Loucy (cell line): ENCODE measurements at regions not wholly inside any gene's neighbourhood (a gene's known extent, or its start where the extent isn't known, plus 50 kb on each side); places are given as distances from the start of the nearest gene placed in this dataset.

Experiments used
- H2AFZ ChIP-seq: fragments of 200-600 bp; sonication (generic); 2 replicates; pipeline ENCODE4 v1.6.0; 2016; ENCODE audit warnings: antibody characterized with exemption, mild to moderate bottlenecking, low read length, moderate library complexity
- H3F3A ChIP-seq: fragments of 200-600 bp; 2 replicates; pipeline ENCODE4 v1.6.0; 2016; ENCODE audit warnings: antibody characterized with exemption, low read depth, mild to moderate bottlenecking
- H3K27me3 ChIP-seq: fragments of 200-600 bp; sonication (generic); 2 replicates; pipeline ENCODE4 v1.6.1; 2014; ENCODE audit warnings: low read length, mild to moderate bottlenecking; ENCODE audit not compliant: insufficient read depth, poor library complexity, severe bottlenecking
- H3K36me3 ChIP-seq: fragments of 200-600 bp; sonication (generic); 2 replicates; pipeline ENCODE4 v1.6.1; 2016; ENCODE audit warnings: low read length; ENCODE audit not compliant: insufficient read depth
- H3K4me1 ChIP-seq: fragments of 200-600 bp; sonication (generic); 2 replicates; pipeline ENCODE4 v1.5.1; 2014; ENCODE audit warnings: low read length, mild to moderate bottlenecking; ENCODE audit not compliant: insufficient read depth, poor library complexity, severe bottlenecking
- H3K4me2 ChIP-seq: fragments of 200-600 bp; sonication (generic); 2 replicates; pipeline ENCODE4 v1.6.0; 2014; ENCODE audit warnings: antibody characterized with exemption, low read length, low read depth, mild to moderate bottlenecking; ENCODE audit not compliant: poor library complexity, severe bottlenecking
- H3K4me3 ChIP-seq: fragments of 200-600 bp; sonication (generic); 2 replicates; pipeline ENCODE4 v1.5.1; 2014; ENCODE audit warnings: low read length, mild to moderate bottlenecking, mixed read lengths; ENCODE audit not compliant: poor library complexity, severe bottlenecking
- H3K79me2 ChIP-seq: fragments of 200-600 bp; sonication (generic); 2 replicates; pipeline ENCODE4 v1.6.1; 2014; ENCODE audit warnings: low read length; ENCODE audit not compliant: insufficient read depth
- H3K9ac ChIP-seq: fragments of 200-600 bp; sonication (generic); 2 replicates; pipeline ENCODE4 v1.6.0; 2014; ENCODE audit warnings: mild to moderate bottlenecking, low read depth, low read length, moderate library complexity; ENCODE audit not compliant: poor library complexity, severe bottlenecking
- H3K9me2 ChIP-seq: fragments of 200-600 bp; sonication (generic); replicated peaks from 2 replicates; pipeline ENCODE4 v1.6.1; 2016; ENCODE audit warnings: low read depth, low read length, mixed read lengths
- H3K9me3 ChIP-seq: fragments of 200-600 bp; sonication (generic); 2 replicates; pipeline ENCODE4 v1.6.1; 2014; ENCODE audit warnings: mild to moderate bottlenecking, antibody characterized with exemption, low read length, low read depth; ENCODE audit not compliant: insufficient read depth
- H4K20me1 ChIP-seq: fragments of 200-600 bp; sonication (generic); 2 replicates; pipeline ENCODE4 v1.6.0; 2014; ENCODE audit warnings: antibody characterized with exemption, low read length, mild to moderate bottlenecking; ENCODE audit not compliant: insufficient read depth, poor library complexity, severe bottlenecking
- EZH2phosphoT487 ChIP-seq: fragments of 200-600 bp; IDR thresholded peaks from 2 replicates; pipeline ENCODE4 v1.6.1; 2018; ENCODE audit warnings: antibody characterized with exemption, mild to moderate bottlenecking, moderate library complexity, borderline replicate concordance
- TF ChIP-seq, protein P1 (sequence below): fragments of 200-600 bp; sonication (generic); conservative IDR thresholded peaks from 2 replicates; pipeline ENCODE4 v1.5.1; 2014; ENCODE audit warnings: mild to moderate bottlenecking, antibody characterized with exemption, low read length

DNA sequence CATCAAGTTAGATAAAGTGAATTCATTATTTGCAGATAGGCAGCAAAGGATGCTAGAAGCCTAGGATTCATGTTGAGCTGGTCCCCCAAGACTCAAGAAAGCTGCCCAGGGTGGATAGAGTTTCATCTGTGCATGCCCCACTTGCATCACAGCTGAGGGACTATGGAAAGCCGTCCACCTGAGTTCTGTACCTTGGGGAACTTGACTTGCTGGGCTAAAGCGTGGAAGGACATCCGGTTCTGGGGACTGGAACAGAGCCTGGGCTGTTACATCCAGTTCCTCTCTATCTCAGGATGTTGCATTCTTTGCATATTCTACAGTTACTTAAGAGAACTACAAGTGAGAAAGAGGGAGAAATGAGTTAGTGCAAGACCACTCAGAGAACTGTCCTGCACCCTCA lies 458.4 kb downstream of the SHISA9 start:
- Histone ChIP-seq H3K27me3 (no peaks in the 10 kb centered on the region), H3K4me2 (no peak overlapping the region), H3K9me3 (no peaks in the 10 kb centered on the region), H4K20me1 (no peaks in the 10 kb centered on the region), H3K79me2 (no peaks in the 10 kb centered on the region), H3K9me2 (no peaks in the 10 kb centered on the region), H3K9ac (no peak overlapping the region), H3F3A (no peaks in the 10 kb centered on the region), H2AFZ (no peak overlapping the region), H3K36me3 (no peaks in the 10 kb centered on the region), H3K4me3 (no peak overlapping the region), H3K4me1 (no peaks in the 10 kb centered on the region)
- TF ChIP-seq, protein P1, sequence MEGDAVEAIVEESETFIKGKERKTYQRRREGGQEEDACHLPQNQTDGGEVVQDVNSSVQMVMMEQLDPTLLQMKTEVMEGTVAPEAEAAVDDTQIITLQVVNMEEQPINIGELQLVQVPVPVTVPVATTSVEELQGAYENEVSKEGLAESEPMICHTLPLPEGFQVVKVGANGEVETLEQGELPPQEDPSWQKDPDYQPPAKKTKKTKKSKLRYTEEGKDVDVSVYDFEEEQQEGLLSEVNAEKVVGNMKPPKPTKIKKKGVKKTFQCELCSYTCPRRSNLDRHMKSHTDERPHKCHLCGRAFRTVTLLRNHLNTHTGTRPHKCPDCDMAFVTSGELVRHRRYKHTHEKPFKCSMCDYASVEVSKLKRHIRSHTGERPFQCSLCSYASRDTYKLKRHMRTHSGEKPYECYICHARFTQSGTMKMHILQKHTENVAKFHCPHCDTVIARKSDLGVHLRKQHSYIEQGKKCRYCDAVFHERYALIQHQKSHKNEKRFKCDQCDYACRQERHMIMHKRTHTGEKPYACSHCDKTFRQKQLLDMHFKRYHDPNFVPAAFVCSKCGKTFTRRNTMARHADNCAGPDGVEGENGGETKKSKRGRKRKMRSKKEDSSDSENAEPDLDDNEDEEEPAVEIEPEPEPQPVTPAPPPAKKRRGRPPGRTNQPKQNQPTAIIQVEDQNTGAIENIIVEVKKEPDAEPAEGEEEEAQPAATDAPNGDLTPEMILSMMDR, result no peak
- no peak for TF ChIP-seq EZH2phosphoT487

GRCh38 chr16:13372421-13372820 lies 471.0 kb downstream of the SHISA9 start:
- Histone ChIP-seq H3K27me3 (no peaks in the 10 kb centered on the region), H3K79me2 (no peaks in the 10 kb centered on the region), H3K9me2 (no peaks in the 10 kb centered on the region), H4K20me1 (no peaks in the 10 kb centered on the region), H3F3A (no peaks in the 10 kb centered on the region), H3K4me1 (no peaks in the 10 kb centered on the region), H3K9me3 (no peaks in the 10 kb centered on the region), H3K4me2 (no peak overlapping the region), H3K4me3 (no peak overlapping the region), H3K36me3 (no peaks in the 10 kb centered on the region), H2AFZ (no peak overlapping the region), H3K9ac (no peak overlapping the region)
- TF ChIP-seq, protein P1, result no peak
- TF ChIP-seq EZH2phosphoT487, result no peak

- Histone ChIP-seq H3K36me3 (no peaks in the 10 kb centered on the region), H3F3A (no peaks in the 10 kb centered on the region), H3K9me3 (no peaks in the 10 kb centered on the region), H3K4me3 (no peak overlapping the region), H3K9ac (no peak overlapping the region), H2AFZ (no peak overlapping the region), H3K27me3 (no peaks in the 10 kb centered on the region), H3K9me2 (no peaks in the 10 kb centered on the region), H3K79me2 (no peaks in the 10 kb centered on the region), H4K20me1 (no peaks in the 10 kb centered on the region), H3K4me2 (no peak overlapping the region), H3K4me1 (no peaks in the 10 kb centered on the region)
- TF ChIP-seq, protein P1, result no peak
- no peak for TF ChIP-seq EZH2phosphoT487
Observed at GRCh38 chr16:13376174-13376573, 474.8 kb downstream of the SHISA9 start.
